ENCODE measurements at regions not wholly inside any gene's neighbourhood (a gene's known extent, or its start where the extent isn't known, plus 50 kb on each side); places are given as distances from the start of the nearest gene placed in this dataset.

DNA sequence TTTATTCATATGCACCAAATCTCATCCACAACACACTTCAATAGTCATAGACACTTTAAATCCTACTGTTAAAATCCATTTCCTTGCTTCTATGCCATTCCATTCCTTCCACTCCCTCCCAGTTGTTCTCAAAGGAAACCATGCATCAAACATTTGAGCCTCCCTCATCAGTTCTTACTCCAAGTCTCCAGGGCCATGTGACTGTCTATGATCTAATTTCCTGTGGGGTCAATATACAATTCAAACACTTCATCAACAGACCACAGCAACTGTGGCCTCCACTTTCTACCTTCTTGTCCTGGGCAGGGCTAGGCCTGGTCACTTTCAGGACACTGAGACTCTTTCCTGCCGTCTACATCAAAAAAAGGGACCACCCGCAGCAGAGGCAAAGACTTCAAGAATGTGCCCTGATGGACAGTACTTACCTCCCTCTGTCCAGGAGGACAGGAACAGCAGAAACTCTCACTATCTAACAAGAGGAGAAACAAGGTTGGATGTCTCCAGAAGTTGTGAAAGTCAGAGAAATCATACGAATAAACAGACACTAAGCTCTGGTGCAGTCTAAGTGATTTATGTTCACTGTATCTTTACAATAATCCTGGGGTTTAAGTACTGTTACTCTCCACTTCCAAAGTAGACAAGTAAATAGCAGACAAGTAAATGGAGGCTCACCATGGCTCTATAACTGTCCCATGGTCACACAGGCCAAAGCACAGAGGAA is 160.2 kb downstream of the QRSL1 start:
- TF ChIP-seq, protein P1, sequence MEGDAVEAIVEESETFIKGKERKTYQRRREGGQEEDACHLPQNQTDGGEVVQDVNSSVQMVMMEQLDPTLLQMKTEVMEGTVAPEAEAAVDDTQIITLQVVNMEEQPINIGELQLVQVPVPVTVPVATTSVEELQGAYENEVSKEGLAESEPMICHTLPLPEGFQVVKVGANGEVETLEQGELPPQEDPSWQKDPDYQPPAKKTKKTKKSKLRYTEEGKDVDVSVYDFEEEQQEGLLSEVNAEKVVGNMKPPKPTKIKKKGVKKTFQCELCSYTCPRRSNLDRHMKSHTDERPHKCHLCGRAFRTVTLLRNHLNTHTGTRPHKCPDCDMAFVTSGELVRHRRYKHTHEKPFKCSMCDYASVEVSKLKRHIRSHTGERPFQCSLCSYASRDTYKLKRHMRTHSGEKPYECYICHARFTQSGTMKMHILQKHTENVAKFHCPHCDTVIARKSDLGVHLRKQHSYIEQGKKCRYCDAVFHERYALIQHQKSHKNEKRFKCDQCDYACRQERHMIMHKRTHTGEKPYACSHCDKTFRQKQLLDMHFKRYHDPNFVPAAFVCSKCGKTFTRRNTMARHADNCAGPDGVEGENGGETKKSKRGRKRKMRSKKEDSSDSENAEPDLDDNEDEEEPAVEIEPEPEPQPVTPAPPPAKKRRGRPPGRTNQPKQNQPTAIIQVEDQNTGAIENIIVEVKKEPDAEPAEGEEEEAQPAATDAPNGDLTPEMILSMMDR (IDR thresholded peaks at IDR 0.05; ENCODE audit: extremely low read depth, insufficient read depth, missing control alignments), result no peak
- DNase-seq (ENCODE audit: low spot score), result no peak
- in situ Hi-C loops (cut with MboI; ENCODE audit: low pct_unique_long_range_greater_than_20kb, low sequenced_read_pairs, unreplicated experiment), result no loop called here

DNA sequence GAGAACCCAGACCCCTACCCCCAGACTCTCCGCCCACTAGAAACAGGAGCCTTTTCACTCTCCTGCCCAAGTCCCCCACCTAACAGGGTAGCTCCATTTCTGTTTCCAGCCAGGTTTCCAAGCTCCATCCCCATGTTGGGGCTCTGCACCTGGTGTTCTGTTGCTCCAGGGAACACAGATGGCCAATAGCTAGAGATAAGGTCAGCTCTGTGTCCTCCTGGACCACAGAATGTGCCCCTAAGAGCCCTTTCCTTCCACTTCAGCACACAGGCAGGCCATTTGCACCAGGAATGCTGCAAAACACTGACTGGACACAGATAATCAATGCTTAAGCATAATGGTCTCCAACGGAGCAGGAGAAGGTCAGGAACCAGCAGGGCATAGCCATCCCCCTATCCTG is 159.4 kb downstream of the QRSL1 start:
- in situ Hi-C loops (cut with MboI; ENCODE audit: low pct_unique_long_range_greater_than_20kb, low sequenced_read_pairs, unreplicated experiment), result no loop called here

DNA sequence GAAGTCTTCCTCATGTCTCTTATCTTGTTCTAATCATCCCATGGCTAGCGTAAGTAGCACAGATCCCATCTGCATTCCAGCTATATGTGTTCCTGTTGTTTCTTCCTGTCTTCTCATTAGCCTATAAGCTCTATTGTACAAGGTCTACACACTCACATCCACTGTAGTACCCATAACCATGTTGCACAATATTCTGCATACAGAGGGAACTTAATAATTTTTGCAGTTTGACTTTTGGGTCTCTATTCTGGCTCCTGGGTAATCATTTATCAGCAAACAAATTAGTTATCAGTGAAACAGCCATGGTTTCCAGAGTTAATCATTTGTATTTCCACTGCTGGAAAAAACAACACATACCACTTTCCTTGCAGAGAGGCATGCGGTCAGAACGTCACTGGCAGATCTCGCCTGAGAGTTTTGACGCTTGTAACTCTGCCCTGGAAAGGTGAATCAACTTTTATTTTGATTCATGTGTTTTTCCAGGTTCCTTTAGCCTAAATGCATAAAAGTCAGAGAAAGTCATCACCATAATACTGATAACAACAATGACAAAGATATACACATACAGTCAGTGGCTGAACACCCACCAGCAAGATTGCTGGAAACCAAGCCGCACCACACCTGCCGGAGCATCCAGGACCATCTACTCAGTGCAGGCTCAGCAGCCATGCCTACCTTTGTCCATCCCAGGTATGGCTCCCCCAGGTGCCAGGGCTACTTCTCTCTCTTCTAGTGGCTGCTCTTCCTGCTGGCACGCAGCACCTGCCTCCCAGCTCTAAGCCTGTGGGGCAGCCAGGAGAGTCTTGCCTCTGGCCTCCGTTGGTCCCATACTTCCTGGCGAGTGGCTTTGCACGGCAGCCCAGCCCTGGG is 158.2 kb downstream of the QRSL1 start:
- TF ChIP-seq, protein P1 (IDR thresholded peaks at IDR 0.05; ENCODE audit: extremely low read depth, insufficient read depth, missing control alignments), result no peak
- in situ Hi-C loops (cut with MboI; ENCODE audit: low pct_unique_long_range_greater_than_20kb, low sequenced_read_pairs, unreplicated experiment), result no loop called here
- DNase-seq (ENCODE audit: low spot score), result no peak

More for the DNA sequence above, 159.4 kb downstream of the QRSL1 start:
- TF ChIP-seq, protein P1 (IDR thresholded peaks at IDR 0.05; ENCODE audit: extremely low read depth, insufficient read depth, missing control alignments), result no peak
- no peak for DNase-seq (ENCODE audit: low spot score)

DNA sequence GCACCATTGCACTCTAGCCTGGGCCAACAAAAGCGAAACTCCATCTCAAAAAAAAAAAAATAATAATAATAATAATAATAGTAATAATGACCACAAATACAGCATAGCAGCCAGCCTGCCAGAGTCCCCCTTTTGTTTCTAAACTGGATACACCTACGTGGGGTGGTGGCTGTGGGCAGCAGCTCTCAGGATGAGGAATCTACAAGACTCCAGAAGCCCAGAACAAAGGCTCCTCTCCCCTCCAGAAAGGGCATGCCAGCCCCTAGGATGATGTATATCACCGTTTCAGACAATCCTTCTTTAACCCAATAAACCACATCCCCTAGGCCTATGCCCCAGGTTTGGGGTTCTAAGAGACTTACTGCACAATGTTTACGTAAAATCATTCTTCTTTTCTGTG is 155.9 kb downstream of the QRSL1 start:
- no peak for DNase-seq (ENCODE audit: low spot score)
- TF ChIP-seq, protein P1 (IDR thresholded peaks at IDR 0.05; ENCODE audit: extremely low read depth, insufficient read depth, missing control alignments), result no peak
- in situ Hi-C loops (cut with MboI; ENCODE audit: low pct_unique_long_range_greater_than_20kb, low sequenced_read_pairs, unreplicated experiment), result no loop called here

DNA sequence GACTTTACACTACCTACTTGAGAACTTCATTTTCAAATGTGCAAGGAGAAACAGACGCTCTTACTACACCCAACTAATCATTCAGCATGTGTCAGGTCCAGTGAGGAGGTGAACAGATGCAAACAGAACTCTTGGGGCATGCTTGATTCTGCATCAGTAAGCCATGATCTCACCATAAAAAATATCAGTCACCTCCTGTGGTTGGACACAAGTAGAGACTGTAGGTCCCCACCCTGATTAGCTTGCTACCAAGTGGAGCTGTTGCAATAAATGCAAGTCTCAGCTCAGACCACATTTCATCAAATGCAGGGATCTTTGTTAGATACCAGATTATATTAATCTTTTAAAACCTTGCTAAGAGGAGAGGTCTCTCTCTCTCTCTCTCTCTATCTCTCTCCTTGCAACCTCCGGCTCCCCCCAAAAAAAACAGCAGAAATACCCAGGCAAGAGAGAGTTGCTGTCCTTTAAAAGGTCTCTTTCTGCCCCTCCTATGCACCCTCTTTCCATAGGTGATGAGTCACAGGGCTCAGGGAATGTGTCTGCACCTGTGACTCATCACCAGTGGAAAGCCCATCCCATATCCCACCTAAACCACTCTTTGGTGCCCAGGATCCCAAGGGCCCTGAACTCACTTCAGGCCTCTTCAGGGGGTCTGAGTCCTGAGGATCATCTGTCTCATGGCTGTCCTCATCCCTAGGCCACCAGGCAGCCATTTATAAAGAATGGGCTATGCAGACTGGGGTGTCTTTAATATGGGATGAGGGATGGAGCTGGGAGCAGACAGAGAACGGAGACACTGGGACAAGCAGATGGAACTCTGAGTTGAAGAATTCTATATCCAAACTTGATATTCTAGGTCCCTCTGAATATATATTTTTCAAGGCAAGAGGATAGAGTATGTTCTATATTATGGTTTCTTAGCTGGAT is 154.5 kb downstream of the QRSL1 start:
- TF ChIP-seq, protein P1 (IDR thresholded peaks at IDR 0.05; ENCODE audit: extremely low read depth, insufficient read depth, missing control alignments), result no peak
- no peak for DNase-seq (ENCODE audit: low spot score)
- in situ Hi-C loops (cut with MboI; ENCODE audit: low pct_unique_long_range_greater_than_20kb, low sequenced_read_pairs, unreplicated experiment), result no loop called here
